H1 (cell line): ENCODE measurements at regions not wholly inside any gene's neighbourhood (a gene's known extent, or its start where the extent isn't known, plus 50 kb on each side); places are given as distances from the start of the nearest gene placed in this dataset.

Experiments
- EZH2 ChIP-seq: fragments of 200-600 bp; sonication (generic); IDR thresholded peaks from 2 replicates; pipeline ENCODE4 v1.7.1; 2012; ENCODE audit warnings: low read depth, mild to moderate bottlenecking, moderate library complexity, low read length, inconsistent platforms; ENCODE audit not compliant: severe bottlenecking
- KDM4A ChIP-seq: IDR thresholded peaks from one replicate; pipeline ENCODE4 v1.7.1; 2012; ENCODE audit warnings: low read depth, mild to moderate bottlenecking, moderate library complexity, low read length, inconsistent platforms; ENCODE audit not compliant: severe bottlenecking
- RFX5 ChIP-seq: IDR thresholded peaks from 2 replicates; pipeline ENCODE4 v1.6.1; 2011; ENCODE audit warnings: low read depth, low read length, improper control_type of control experiment, borderline replicate concordance
- ZNF274 ChIP-seq: IDR thresholded peaks from 2 replicates; pipeline ENCODE4 v1.7.0; 2012; ENCODE audit warnings: low read length, borderline replicate concordance; ENCODE audit errors: extremely low read depth

- TF ChIP-seq EZH2 (no peak), ZNF274 (no peak), KDM4A (no peak), RFX5 (no peak)
Measured at GRCh38 chr5:142432961-142433360, 108.1 kb upstream of the SPRY4 start (continued).
